GM21360 (cell line): ENCODE measurements at regions not wholly inside any gene's neighbourhood (a gene's known extent, or its start where the extent isn't known, plus 50 kb on each side); places are given as distances from the start of the nearest gene placed in this dataset.
"Not testable (repeated sequence)": the region's sequence is repeated elsewhere in the genome, so short reads cannot be mapped to it uniquely, and the experiment has no call there.

Experiments used
- ATAC-seq: cut with Tn5 transposase; IDR thresholded peaks from one replicate; pipeline ENCODE4 v1.9.1; 2021; ENCODE audit warnings: mild to moderate bottlenecking, moderate library complexity; ENCODE audit not compliant: unreplicated experiment

DNA sequence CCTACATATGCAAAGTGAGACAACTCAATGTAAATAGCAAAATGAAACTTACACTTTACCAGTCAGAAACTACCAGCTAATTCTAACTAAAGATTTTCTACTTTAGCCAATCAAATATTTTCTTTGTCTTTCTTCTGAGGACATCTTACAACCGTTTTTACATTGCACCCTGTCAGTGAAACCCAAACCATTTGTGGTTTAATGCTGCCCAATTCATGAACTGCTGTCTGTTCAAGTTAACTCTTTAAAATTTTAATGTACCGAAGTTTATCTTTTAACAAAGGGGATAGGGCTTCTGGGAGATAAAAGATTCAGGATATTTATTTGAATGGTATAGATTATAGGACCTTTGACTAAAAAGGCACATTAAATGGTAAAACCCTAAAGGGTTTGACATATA, 121.3 kb upstream of the HDDC2 start:
- no peak for ATAC-seq

- ATAC-seq, result no peak
Observed at GRCh38 chr6:125431971-125432370, 130.2 kb upstream of the HDDC2 start.

DNA sequence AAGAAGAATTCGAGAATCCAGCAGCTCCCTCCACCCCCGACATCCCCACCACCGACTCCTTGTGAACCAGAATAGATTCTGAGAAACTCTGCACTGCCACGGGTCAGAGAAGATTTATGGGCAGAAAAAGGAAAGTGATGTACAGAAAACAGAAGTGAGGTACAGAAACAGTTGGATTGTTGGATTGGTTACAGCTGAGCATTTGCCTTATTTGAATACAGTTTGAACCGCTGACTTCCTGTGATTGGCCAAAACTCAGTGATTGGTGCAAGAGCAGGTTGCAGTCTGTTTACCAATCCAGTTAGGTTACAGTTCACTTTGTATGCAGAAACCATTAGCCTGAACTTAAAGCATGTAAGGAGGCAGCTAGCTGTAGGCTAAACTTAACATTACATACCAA, 131.2 kb upstream of the HDDC2 start:
- ATAC-seq, result no peak

- ATAC-seq, result no peak
Observed at GRCh38 chr6:125434760-125435159, 133.0 kb upstream of the HDDC2 start.

- no peak for ATAC-seq
Observed at GRCh38 chr6:125439512-125439911, 137.7 kb upstream of the HDDC2 start.

GRCh38 chr6:125444006-125444923, 142.5 kb upstream of the HDDC2 start:
- no peak for ATAC-seq

DNA sequence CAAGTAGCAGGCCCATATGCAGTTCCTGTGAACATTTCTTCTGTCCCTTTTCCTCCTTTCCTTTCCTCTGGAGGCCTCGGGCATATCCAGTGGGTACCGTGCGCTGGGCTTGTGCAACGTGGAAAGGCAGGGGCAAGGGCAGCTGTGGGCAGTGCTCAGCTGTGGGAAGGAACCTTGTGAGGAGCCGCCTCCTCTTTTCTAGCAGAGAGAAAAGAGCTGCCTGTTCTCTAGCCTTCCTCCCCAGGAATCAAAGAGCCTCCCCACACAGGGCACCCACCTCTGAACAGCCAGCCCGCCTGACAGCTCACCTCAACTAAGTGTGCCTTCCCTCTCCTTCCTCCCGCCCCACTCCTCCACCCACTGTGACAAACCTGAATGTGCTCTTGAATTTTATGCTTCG, 143.3 kb upstream of the HDDC2 start:
- ATAC-seq, result no peak

GRCh38 chr6:125446011-125446410, 144.2 kb upstream of the HDDC2 start:
- ATAC-seq, result no peak

DNA sequence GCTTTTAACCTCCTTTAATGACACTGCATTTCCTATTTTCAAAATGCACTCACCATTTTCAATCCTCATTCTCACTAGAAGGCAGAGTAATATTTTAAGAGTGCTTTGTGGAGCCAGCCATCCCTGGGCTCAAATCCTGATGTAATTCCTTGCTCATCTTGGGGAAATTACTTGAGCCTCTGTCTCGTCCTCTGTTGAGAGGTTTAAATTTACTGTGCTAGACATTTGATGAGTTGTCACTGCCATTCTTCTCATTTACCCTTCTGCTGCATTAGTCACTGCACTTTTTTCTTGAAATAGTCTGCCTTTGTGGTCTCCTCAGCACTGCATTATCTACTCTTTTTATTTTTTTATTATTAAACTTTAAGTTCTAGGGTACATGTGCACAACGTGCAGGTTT, 150.0 kb upstream of the HDDC2 start:
- ATAC-seq, result no peak

DNA sequence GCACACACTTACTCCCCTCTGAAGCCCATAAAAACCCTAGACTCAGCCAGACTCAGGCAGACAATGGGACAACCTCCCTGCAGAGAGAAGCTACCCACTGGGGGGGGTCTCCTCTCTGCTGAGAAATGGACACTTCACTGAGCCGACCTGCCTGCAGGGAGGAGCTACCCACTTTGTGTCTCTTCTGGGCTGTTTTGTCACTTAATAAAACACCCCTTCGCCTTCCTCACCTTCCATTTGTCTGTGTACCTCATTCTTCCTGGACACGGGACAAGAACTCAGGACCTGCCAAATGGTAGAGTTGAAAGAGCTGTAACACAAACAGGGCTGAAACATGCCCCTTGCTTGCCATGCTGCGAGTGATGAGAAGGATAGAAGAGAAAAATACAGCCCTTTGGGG, 151.7 kb upstream of the HDDC2 start:
- ATAC-seq, result no peak

GRCh38 chr6:125454351-125454750, 152.6 kb upstream of the HDDC2 start:
- ATAC-seq, result no peak

- not testable (repeated sequence) for ATAC-seq
Observed at GRCh38 chr6:125458493-125458892, 156.7 kb upstream of the HDDC2 start.

DNA sequence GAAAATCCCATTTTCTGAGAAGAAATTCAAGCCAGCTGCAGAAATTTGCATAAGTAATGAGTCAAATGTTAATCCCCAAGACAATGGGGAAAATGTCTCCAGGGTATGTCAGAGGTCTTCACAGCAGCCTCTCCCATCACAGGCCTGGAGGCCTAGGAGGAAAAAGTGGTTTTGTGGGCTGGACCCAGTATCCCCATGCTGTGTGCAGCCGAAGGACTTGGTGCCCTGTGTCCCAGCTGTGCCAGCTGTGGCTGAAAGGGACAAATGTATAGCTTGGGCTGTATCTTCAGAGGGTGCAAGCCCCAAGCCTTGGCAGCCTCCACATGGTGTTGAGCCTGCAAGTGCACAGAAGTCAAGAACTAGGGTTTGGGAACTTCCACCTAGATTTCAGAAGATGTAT, 163.6 kb upstream of the HDDC2 start:
- not testable (repeated sequence) for ATAC-seq

GRCh38 chr6:125469915-125470314, 168.1 kb upstream of the HDDC2 start:
- ATAC-seq, result no peak

DNA sequence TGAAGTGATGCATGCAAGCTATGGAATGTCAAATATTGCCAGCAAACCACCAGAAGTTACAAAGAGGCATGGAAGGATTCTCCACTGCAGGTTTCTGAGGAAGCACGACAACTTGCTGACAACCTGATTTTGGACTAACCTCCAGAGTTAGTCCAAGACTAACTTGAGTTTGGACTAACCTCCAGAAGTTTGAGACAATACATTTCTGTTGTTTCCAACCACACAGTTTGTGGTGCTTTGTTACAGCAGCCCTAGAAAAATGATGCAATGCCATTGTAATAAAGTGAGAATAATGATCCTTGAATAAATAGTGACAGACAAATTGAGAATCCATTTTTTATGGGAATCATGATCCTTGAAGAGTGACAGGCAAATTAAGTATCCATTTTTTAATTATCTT, 169.9 kb upstream of the HDDC2 start:
- ATAC-seq, result no peak

DNA sequence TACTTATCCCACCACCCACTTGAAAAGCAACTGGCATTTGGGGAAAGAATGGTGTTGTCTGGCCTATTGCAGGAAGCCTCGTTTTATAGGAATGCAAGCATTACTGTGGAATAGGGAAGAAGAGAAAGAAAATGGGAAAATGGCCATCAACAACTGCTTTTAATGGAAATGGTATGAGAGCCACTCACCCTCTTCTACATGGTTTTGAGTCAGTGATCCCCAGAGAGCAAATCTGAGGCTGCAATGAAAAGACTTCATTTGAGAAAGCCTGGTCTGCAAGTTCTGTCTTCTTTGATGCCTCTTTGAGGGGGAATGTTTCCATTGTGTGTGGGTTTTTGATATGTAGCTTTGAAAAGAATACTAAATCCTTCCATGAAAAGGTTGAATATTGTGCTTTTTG, 172.3 kb upstream of the HDDC2 start:
- ATAC-seq, result no peak

GRCh38 chr6:125477156-125477555, 175.4 kb upstream of the HDDC2 start:
- ATAC-seq, result no peak

GRCh38 chr6:125477844-125478243, 176.1 kb upstream of the HDDC2 start:
- no peak for ATAC-seq

- no peak for ATAC-seq
Observed at GRCh38 chr6:125480146-125480545, 178.4 kb upstream of the HDDC2 start.

DNA sequence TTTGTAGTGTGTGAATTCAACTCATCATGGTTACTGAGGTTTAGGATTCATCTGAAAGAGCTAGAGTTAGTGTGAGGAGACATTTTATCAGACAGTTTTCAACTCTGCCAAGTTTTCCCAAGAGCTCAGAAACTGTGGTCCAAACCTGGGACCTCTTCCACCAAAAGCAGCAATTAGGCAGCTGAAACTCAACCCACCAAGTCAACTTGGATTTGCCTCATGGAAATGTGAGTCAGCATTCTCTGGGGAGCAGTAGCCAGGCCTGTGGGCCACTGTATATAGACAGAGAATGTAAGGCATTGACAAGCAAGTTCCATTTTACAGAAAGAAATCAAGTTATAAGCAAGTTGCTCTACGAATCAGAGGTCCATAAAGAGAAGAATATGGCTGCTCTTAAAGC, 178.8 kb upstream of the HDDC2 start:
- no peak for ATAC-seq

DNA sequence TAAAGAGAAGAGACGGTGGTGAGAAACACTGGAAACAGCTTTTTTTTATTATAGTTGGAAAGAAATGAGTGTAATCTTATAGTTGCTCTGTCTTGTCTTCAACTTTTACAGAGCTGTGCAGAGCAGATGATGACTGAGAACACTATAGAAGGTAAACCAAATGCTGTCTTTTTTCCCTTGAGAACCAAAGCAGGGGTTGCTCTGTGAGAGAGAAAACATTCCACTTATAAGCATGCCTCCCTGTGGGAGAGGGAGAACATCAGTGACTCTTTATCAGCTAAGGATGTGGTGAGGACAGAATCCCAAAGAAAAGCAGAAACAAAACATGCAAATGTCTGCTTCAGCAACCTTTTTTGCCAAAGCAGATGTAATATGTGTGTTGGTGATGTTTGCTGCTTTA, 179.3 kb upstream of the HDDC2 start:
- ATAC-seq, result no peak

- no peak for ATAC-seq
Observed at GRCh38 chr6:125485757-125486156, 184.0 kb upstream of the HDDC2 start.

DNA sequence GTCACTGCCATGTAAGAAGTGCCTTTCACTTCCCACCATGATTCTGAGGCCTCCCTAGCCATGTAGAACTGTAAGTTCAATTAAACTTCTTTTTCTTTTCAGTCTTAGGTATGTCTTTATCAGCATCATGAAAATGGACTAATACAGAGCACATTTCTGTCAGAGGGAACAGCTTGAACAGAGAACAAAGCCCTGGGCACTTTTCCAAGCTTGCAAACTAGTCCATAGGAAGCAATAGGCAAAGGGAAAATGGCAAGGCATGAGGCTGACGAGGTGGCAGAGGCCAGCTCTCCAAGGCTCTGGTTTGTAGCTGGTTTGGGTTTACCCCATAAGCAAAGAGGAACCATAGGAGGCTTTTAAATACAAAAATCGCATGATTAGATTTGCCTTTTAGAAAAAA, 185.1 kb upstream of the HDDC2 start:
- no peak for ATAC-seq
